Astrocyte (in vitro differentiated cells and primary cell): ENCODE measurements at regions not wholly inside any gene's neighbourhood (a gene's known extent, or its start where the extent isn't known, plus 50 kb on each side); places are given as distances from the start of the nearest gene placed in this dataset.

Source experiments
- DNase-seq: peaks from one replicate; pipeline ENCODE4 v3.0.0-alpha.2; 2010; ENCODE audit warnings: low read depth
- FAIRE-seq: peaks from 2 replicates; lab custom pipeline; 2011; peaks lifted over from hg19 to GRCh38; lab: Jason Lieb, UNC
- H2AFZ ChIP-seq: 2 replicates; pipeline ENCODE4 v1.6.0; 2012; ENCODE audit warnings: low read depth, low read length, inconsistent platforms
- H3K27ac ChIP-seq: 2 replicates; pipeline ENCODE4 v1.5.1; 2011; ENCODE audit warnings: low read depth, low read length, inconsistent platforms
- H3K27me3 ChIP-seq: 2 replicates; pipeline ENCODE4 v1.6.0; 2011; ENCODE audit warnings: low read length, inconsistent platforms; ENCODE audit not compliant: insufficient read depth
- H3K36me3 ChIP-seq: 2 replicates; pipeline ENCODE4 v1.5.1; 2011; ENCODE audit warnings: low read length, inconsistent platforms; ENCODE audit not compliant: insufficient read depth
- H3K4me1 ChIP-seq: 2 replicates; pipeline ENCODE4 v1.5.1; 2011; ENCODE audit warnings: low read length, inconsistent platforms; ENCODE audit not compliant: insufficient read depth
- H3K4me2 ChIP-seq: 2 replicates; pipeline ENCODE4 v1.6.0; 2012; ENCODE audit warnings: low read length, inconsistent platforms
- H3K4me3 ChIP-seq: 2 replicates; pipeline ENCODE4 v1.5.1; 2011; ENCODE audit warnings: low read depth, mild to moderate bottlenecking, low read length, inconsistent platforms; ENCODE audit not compliant: insufficient read depth
- H3K79me2 ChIP-seq: 2 replicates; pipeline ENCODE4 v1.6.0; 2012; ENCODE audit warnings: mild to moderate bottlenecking, low read length, inconsistent platforms; ENCODE audit not compliant: insufficient read depth
- H3K9ac ChIP-seq: 2 replicates; pipeline ENCODE4 v1.6.0; 2012; ENCODE audit warnings: mild to moderate bottlenecking, low read length, inconsistent platforms
- H3K9me3 ChIP-seq: 2 replicates; pipeline ENCODE4 v1.5.1; 2012; ENCODE audit warnings: low read depth, mild to moderate bottlenecking, low read length, inconsistent platforms; ENCODE audit not compliant: insufficient read depth
- H4K20me1 ChIP-seq: 2 replicates; pipeline ENCODE4 v1.6.0; 2012; ENCODE audit warnings: low read length, inconsistent platforms; ENCODE audit not compliant: insufficient read depth
- H3K27ac Mint-ChIP-seq: one replicate; pipeline ENCODE4 v1.8.0; 2021; ENCODE audit warnings: mild to moderate bottlenecking, mixed read lengths; ENCODE audit not compliant: unreplicated experiment
- H3K27me3 Mint-ChIP-seq: one replicate; pipeline ENCODE4 v1.8.0; 2021; ENCODE audit warnings: low read depth, mixed read lengths; ENCODE audit not compliant: unreplicated experiment
- H3K36me3 Mint-ChIP-seq: one replicate; pipeline ENCODE4 v1.8.0; 2021; ENCODE audit warnings: low read depth, mixed read lengths; ENCODE audit not compliant: unreplicated experiment
- H3K4me1 Mint-ChIP-seq: one replicate; pipeline ENCODE4 v1.8.0; 2021; ENCODE audit warnings: low read depth, mixed read lengths; ENCODE audit not compliant: unreplicated experiment
- H3K4me3 Mint-ChIP-seq: one replicate; pipeline ENCODE4 v1.8.0; 2021; ENCODE audit warnings: mild to moderate bottlenecking, moderate library complexity, mixed read lengths; ENCODE audit not compliant: unreplicated experiment
- H3K9me3 Mint-ChIP-seq: one replicate; pipeline ENCODE4 v1.8.0; 2021; ENCODE audit warnings: mild to moderate bottlenecking, mixed read lengths; ENCODE audit not compliant: unreplicated experiment
- CTCF ChIP-seq: IDR thresholded peaks from 2 replicates; pipeline ENCODE4 v1.5.1; 2011; ENCODE audit warnings: low read depth, mild to moderate bottlenecking, inconsistent platforms, low read length, moderate library complexity; ENCODE audit not compliant: insufficient read depth
- EZH2 ChIP-seq: IDR thresholded peaks from 2 replicates; pipeline ENCODE4 v1.6.1; 2012; ENCODE audit warnings: mild to moderate bottlenecking, low read length, inconsistent platforms; ENCODE audit not compliant: insufficient read depth

GRCh38 chr2:111697560-111697959 is 186.4 kb downstream of the ANAPC1 start:
- no peak for DNase-seq
- Histone ChIP-seq H3K27ac (no peak overlapping the region), H3K9me3 (peaks cover 5% of the 10 kb centered on the region), H4K20me1 (no peaks in the 10 kb centered on the region), H3K4me2 (no peak overlapping the region), H3K4me1 (peaks cover 14% of the 10 kb centered on the region), H3K9ac (no peak overlapping the region), H3K4me3 (no peak overlapping the region), H3K27me3 (no peaks in the 10 kb centered on the region), H3K36me3 (no peaks in the 10 kb centered on the region), H2AFZ (no peak overlapping the region), H3K79me2 (no peaks in the 10 kb centered on the region)
- TF ChIP-seq CTCF, result no peak
- no peak for TF ChIP-seq EZH2
- Mint-ChIP-seq H3K9me3 (peaks cover 5% of the 10 kb centered on the region), H3K27me3 (no peaks in the 10 kb centered on the region), H3K36me3 (peaks cover 3% of the 10 kb centered on the region), H3K4me3 (no peak overlapping the region), H3K27ac (no peak overlapping the region), H3K4me1 (peaks cover 33% of the 10 kb centered on the region)
- FAIRE-seq, result no peak

GRCh38 chr2:111698089-111698488 is 185.9 kb downstream of the ANAPC1 start:
- peaks cover 3% of the 10 kb centered on the region for H3K36me3 Mint-ChIP-seq
- peaks cover 5% of the 10 kb centered on the region for H3K9me3 ChIP-seq
- H3K27ac Mint-ChIP-seq, result no peak overlapping the region

More at GRCh38 chr2:111698089-111698488, 185.9 kb downstream of the ANAPC1 start:
- peaks cover 5% of the 10 kb centered on the region for H3K9me3 Mint-ChIP-seq
- H4K20me1 ChIP-seq, result no peaks in the 10 kb centered on the region
- no peaks in the 10 kb centered on the region for H3K79me2 ChIP-seq
- H3K27me3 Mint-ChIP-seq, result no peaks in the 10 kb centered on the region
- H3K4me1 ChIP-seq, result peaks cover 14% of the 10 kb centered on the region
- no peak overlapping the region for H3K4me3 ChIP-seq
- DNase-seq (no peak), FAIRE-seq (no peak)
- peaks cover 36% of the 10 kb centered on the region for H3K4me1 Mint-ChIP-seq
- H3K27me3 ChIP-seq, result no peaks in the 10 kb centered on the region
- no peak overlapping the region for H3K4me2 ChIP-seq
- H3K36me3 ChIP-seq, result no peaks in the 10 kb centered on the region
- no peak overlapping the region for H3K9ac ChIP-seq
- no peak overlapping the region for H3K4me3 Mint-ChIP-seq
- H2AFZ ChIP-seq, result no peak overlapping the region
- TF ChIP-seq CTCF (no peak), EZH2 (no peak)
- no peak overlapping the region for H3K27ac ChIP-seq
